C1 segment of cervical spinal cord (tissue), 14 donors: ENCODE measurements at regions not wholly inside any gene's neighbourhood (a gene's known extent, or its start where the extent isn't known, plus 50 kb on each side); places are given as distances from the start of the nearest gene placed in this dataset.

Experiments
- DNase-seq, 14 donors: peaks; one replicate each; lab custom pipeline; 2025; lab: John Stamatoyannopoulos, UW

DNA sequence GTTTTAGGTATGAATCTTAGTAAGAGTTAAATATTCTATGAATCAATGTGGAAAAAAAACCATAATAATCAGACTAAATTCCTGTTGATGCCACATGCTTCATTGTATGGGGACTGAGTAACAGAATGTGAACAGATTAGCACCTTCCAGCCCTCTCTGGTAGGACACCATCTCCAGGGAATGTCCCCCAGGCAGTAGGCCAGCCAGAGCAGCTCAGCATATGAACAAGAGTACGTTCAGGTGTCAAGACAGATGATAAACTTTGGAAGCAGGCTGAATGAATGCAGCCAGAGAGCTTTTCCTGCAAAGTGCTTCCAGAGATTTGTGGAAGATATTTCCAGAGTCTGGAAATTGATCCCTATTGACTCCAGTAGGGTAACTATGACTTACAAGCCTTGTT is 204.4 kb downstream of the RPS29 start:
- DNase-seq = no peak

DNA sequence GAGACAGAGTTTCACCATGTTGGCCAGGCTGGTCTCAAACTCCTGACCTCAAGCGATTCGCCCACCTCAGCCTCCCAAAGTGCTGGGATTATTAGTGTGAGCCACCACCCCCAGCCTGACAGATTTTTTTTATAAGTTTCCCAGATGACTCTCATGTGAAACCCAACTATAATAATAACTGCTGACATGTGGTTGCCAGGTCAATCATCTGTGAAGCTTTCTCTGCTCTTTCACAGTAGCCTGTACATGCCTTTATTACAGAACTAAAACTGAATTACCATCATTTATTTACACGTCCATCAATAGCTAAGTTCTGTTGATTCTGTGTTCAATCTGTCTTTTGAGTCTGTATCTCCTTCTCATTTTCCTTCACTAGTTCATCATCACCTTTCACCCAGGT is 218.5 kb downstream of the RPS29 start:
- DNase-seq = no peak

DNA sequence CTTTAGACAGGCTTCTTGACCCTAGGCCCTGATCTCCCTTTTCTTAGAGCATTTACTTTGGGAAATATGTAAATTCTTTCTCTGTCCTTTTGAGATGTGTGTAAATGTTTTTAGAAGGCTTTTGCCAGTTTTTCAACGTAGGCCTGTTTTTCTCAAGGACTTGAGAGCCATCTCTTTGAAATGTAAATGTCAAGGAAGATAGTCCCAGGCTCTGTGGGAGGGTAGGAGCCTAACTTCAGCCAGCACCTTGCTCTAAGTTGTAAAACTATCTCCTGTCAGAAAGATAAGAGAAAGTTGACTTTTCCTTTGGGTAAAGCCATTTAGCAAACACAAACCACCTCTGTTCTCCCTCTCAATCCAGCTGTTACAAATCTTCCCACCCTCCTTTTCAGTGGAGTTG is 219.8 kb downstream of the RPS29 start:
- DNase-seq = no peak

DNA sequence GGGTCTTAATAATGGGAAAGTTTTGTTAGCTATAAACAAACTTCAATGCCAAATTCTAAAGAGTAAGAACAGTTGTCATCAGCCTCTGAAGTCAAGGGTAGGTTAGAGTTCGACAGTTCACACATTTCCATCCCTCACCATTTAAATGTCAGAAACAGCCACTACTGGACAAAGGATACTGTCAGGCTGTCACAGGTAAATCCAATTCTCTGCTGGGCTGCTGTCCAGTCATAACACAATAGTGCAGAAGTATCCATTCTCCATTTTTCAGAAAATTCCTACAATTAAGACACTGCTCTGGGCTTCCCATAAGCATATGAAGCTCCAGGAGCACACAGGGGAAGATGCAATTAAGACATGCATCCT is 221.4 kb downstream of the RPS29 start:
- no peak for DNase-seq

DNA sequence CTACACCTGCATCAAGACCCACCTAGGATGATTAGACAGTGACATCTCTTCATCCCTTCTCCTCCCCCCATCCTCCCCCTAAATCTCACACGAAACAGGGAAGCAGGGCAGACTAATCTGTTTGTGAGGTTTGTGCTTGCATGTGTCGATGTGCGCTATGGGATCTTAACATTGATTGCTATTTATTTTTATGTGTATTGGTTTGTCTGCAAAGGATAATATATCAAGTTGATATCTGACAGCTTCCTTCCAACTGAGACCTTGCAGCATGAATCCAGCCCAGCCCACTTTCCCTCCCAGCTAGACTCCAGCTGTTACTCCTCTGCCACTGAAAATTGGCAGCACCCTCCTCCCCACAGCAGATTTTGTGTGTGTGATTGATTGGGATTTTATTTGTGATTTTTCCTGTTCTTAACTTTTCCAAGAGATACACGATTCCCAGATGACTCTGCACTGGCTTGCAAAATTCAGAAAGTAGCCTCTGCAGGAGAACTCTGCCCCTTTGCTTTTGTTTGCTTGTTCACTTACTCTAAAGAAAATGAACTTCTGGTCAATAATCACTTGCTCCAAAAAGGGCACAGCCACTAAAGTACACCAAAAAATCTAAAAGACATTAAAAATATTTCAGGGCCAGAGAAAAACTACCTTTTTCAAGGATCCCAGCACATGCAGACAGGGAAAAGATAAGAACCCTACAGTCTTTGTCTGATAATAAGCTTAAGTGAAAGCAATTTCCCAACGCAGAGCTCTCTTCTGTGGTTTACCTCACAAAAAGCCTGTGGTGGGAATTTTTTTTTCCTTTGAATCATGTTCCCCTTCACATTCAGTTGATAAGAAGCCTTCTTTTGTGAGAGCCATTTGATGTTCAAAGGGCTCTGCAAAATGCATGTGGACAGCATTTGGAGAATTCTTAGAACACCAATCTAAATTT is 222.1 kb downstream of the RPS29 start:
- no peak for DNase-seq

DNA sequence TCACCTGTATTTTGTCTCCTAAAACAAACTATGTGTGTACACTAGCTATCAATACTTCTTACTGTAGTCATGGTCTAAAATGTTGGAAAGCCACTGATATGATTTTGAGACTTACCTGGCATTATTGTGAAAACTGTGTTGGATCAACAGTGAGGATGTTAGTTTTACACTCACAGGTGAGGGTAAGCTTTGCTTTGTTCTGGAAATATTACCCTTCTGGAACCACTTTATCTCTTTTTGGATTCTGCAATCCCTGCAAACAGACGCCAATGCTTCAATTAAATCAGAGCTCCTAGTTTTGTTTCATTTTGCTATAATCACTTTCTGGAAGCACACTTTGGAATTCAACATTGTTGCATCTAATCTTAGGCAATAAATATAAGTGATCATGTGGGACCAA is 223.3 kb downstream of the RPS29 start:
- no peak for DNase-seq

DNA sequence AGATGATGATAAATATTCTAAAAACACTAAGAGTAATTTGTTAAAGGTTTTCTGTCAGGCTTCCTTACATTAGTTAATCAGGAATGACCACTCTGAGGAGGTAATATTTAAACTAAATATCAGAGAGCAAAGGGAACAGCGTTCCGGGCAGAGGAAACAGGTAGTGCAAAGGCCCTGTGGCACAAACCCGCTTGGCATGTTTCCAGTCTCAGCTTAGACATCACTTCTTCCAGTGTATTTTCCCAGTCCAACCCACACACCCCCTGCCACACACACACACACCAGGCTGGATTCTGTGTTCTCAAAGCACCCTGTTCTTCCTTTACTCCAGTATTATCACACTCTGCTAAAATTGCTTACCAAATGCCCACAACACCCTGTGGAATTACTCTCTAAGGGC is 247.1 kb downstream of the RPS29 start:
- no peak for DNase-seq

DNA sequence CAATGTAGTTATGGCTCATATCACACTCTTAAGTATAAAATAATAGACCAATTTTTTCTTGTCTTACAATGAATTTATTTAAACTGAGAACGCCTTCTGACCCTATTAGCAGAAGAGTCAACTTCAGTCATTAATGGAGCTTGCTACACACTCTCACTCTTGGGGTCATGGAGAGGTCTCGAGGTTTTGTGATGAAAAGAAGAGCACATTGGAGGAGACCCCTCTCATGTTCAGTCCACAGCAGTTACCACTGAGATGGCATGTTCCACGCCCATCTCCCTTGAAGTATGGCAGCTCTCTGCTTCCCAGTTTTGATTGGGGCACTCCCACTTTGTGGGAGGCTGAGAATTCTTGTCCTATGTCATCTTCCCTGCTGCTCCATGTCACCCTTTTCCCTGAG is 266.4 kb downstream of the RPS29 start:
- DNase-seq = no peak

DNA sequence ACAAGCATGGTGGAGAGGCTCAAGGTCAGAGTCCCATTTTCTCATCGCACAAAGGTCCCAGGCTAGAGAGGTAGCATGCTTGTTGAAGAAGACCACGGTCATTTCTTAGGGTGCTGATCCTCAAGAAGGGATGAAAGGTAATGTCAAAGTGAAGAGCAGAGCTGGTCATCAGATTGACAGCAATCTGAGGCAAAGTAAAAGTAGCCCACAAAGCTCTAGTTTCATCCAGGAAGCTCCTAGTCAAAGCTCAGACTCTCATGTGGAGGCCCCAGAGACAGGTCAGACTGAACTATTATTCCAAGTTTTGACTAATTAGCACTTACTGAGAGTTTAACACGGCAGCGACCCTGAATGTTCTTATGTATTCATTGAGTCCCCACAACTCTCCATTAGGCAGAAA is 270.6 kb downstream of the RPS29 start:
- DNase-seq = no peak

DNA sequence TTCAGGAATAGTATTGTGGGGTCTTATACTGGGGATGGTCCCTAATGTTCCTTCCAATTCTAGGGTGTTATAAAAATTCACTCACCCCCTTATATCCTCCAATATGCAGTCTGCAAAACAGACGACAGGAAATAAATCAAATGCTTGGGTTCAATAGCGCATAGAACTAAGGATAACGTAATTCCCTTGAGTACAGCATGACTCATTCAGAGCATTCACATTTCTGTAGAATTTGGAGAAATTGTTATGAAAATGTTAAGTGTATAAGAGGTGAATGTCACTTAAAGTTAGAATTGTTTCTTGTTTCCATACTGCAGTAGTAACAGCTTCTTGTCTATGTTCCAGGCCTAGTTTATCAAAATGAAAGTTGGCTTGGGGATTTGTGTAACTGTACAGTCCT is 271.4 kb downstream of the RPS29 start:
- no peak for DNase-seq

DNA sequence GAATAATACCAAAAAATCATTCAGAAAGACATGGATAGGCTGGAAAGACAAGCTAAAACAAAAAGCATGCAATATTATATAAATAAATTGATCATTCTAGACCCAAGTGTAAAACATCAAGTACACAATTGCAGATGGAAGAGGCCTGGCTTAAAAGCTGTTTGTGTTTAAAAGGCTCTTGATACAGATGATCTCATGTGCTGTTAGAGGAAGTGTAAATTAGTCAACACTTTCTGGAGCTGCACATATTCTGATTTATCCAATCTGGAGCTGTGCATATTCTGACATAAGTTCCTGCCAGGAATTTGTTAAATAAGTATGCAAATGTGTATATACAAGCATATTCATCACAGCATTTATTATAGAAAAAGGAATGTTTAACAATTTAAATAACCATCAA is 273.1 kb downstream of the RPS29 start:
- no peak for DNase-seq

DNA sequence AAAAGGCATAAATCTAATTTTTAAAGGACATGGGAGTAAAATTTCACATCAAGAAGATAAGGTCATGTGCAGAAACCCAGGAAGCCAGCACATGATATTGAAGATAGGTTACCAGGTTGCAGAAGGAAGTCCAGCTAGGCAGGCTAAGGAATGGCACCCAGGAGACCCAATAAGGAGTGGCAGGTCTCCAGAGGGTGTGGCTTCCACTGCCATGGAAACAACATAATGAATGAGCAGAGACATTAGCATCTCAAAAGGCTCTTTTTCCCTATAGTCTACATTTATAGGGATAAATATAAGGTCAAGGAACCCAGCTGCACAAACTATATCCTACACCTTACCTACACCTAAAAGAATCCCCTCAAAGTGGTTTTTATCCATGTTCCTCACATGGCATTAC is 275.9 kb downstream of the RPS29 start:
- DNase-seq = no peak

DNA sequence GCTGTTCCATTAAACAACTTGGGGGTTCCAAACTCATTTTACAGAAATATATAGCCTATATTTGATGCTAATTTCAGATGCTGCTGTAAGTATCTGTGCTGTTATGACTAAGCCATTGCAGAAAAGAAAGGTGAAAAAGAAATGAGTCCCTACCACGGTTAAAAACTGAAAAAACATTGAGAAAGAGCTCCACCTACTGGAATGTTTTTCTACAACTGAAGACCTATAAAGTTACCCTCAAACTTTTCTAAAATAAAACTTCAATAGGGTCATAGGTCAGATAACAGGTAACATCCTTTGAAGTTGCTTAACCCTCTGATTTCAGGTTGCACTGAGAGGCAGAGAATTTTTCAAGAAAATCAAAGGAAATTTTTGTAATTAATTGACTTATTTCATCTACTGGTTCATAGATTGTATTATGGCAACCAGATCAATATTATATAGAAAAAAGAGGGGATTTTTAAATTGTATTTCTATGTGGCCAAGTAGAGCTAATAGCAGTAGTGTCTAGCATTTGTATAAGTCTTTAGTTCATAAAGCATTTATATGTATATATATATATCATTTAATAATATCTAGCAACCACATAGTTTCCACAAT is 279.9 kb downstream of the RPS29 start:
- no peak for DNase-seq

DNA sequence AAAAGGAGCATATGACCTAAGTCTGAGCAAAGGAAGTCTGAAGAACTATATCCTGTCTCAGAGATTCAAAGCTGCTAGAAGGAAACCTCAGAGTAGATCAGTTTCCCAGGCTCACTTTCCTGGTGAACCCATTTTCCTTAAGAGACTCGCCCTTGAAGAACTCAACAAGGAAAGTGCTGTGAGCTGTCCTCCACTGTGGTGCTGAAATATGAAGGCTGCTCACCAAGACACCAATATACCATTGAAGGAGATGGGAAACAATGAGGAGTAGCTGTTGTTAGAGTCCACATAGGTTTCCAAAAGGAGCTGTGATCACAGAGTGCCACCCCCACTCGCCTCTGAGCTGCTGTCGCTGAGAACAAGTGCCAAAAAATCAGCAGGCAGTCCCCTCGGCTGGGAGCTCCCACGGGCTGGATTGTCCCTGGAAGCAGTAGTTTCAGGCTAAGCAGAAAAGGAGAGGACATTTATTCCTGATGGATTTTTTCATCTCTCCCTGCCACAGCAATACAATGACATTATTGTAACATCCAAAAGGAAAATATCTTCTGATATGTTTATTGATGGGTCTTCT is 282.1 kb downstream of the RPS29 start:
- DNase-seq = no peak

DNA sequence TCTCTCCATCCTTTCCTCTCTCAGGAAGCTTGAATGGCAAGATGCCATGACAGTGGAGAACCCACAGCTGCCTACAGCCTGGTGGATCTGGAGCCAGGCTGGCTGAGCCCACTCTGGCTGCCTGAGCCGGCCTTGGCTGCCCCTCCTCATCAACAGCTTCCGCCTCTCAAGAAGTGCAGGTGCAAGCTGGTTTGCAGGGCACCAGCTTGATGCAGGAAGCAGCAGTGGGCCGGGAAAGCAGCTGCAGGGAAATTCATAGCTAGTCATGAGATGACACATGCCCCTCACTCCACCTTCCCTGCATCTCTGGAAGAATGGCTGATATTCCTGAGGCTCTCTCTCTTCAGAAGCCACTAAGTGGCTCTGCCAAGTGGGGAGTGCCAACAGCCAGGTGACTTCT is 289.1 kb downstream of the RPS29 start:
- no peak for DNase-seq

DNA sequence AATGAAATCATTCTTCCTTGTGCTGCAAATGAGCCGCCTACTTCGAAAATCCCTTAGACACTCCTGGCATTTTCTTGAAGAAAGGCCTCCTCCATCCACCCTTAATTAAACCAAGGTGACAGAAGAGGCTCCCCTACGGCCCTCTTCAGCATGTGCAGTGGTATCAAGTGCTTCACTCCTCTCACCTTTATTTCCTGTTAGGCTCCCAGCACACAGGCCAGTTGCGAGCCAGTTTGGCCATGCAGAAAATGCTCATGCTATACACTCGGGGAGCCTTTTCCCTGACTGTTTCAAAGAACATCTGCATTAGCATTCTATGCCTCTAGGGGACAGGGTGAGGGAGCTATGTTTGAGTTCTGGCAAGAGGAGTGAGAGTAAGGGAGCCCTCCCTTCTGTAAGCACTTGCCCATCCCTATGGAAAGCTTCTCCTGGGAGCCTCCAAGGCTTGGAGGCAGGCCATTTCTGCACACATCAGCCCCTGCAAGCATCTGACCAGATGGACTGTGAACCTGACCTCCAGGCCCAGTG is 291.5 kb downstream of the RPS29 start:
- DNase-seq = no peak

DNA sequence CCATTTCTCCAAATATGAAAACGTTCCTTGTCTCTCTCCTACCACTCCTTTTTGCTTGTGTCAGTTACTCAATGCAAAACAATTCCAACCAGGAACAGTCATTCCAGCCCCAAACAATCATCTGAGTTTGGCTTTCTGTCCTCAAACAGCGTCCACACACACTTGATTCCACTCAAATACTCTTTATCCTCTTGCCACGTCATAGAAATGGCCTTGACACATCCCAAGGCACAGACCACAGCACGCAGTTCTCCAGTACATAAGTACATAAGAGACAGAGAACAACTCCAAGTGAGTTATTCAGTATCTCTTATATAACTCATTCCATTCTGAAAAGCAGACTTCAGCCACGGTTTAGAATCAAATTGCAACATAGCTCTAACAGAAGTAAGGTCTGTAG is 299.2 kb downstream of the RPS29 start:
- no peak for DNase-seq

DNA sequence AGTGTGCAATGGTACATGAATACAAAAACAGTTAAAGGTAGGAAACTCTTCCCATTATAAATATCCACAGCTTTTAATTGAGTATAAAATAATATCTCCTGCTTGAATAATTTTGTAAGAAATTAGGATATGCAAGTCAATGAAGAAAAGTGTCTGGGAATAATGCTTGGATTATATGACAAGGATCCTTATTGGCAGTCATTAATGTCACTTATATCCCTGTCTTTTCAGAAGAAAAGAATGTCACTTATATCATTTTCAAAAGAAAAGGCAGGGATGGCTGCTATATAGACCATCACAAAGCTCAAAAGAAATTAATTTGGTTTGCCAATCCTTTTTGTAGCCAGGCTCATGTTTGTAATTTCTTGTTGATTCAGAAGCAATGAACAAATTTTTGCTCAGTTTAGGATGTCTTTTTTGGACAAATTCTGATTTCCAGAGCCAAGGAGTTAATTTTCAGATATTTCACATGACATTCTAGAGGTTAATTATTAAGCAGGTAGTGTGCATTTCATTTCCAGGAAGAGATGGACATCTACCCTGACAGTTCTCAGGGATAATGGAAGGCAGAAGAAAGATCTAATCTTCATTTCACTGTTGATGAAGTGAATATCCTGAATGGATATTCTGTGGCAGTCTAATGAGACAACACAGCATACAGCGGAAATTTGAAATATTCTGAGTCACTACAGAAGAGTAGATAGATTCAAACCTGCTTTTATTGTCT is 299.8 kb downstream of the RPS29 start:
- DNase-seq = no peak

DNA sequence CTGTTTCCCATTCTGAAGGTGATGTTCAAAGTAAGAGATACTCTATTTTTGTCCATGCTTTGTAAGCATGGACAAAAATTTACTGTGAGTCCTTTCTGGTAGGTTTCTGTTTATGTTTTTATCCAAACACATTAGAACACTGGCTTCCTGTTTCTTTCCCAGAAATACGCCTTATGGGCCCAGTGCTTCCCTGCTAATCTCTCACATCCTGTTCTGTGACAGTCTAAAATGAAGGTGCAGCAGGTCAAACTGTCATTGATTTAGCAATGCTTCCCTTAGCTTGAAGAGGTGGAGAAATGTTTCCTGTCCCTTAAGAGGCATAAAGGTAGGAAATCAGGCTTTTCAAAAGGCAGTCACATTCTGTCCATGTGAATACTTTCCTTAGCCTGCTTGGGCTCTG is 305.6 kb downstream of the RPS29 start:
- no peak for DNase-seq

DNA sequence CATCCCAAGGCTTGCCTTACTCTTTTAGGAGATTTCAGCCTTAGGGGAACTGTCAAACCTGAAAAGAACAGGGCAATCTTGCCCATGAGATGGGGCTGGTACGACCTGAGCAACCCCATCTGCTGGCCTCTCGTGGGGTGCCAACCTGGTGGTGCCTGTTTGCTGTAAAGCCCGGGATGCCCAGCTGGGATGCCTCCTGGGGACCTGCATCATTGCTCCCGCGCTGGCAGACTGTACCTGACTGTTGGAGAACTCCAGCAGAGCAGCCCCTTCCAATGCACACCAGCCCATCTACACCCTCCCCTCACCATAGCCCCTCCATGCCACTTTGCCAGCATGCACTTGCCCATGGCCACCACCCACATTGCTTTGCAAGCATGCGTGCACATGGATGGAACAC is 335.7 kb downstream of the RPS29 start:
- no peak for DNase-seq

DNA sequence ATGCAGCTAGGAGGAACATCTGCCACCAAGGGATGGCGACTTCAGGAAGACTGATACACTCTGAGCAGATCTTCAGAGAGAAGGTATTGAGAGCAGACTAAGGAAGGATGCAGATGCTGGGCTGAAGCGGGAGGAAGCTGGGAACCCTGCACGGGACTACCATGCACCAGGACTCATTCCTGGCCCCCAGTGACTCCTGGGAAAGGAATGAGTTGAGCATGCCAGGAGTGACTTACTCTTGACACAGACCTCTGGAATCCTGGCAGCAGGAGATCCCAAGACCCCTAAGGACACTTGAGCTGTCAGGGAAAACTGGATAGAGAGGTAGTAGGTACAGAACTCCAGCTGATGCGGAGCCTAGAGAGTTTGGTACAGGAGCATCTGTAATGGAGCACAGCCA is 336.1 kb downstream of the RPS29 start:
- no peak for DNase-seq

DNA sequence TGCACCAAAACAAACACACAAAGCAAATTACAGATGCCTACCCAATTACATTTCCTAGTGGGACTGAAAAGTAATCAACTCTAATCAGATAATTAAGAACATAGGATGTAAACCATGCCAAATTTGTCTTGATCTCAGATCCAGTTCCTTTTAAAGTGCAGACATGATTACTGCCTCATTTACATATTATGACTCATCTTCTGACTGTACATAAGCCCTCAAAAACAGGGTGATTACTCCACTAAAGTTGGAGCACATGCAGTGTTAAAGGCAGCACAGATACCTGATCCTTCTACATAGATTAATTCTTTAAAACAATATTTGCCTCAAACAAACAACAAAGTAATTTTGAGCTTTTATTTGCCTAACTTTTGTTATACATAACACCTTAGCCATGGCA is 337.2 kb downstream of the RPS29 start:
- no peak for DNase-seq
